Ovary (tissue), 3 donors: ENCODE measurements at regions not wholly inside any gene's neighbourhood (a gene's known extent, or its start where the extent isn't known, plus 50 kb on each side); places are given as distances from the start of the nearest gene placed in this dataset.

ENCODE experiments used
- CTCF ChIP-seq, 3 donors: fragments of 450-650 bp in 2 of 3; fragments of 200-600 bp in 1 of 3; IDR thresholded peaks; one replicate each; pipeline versions ENCODE4 v1.5.1 to v1.8.0; 2016 to 2022; ENCODE audit warnings: antibody characterized with exemption in 3 of 3, mild to moderate bottlenecking in 1 of 3
- POLR2A ChIP-seq: fragments of 450-650 bp; IDR thresholded peaks from one replicate; pipeline ENCODE4 v1.6.1; 2017; ENCODE audit warnings: antibody characterized with exemption, mild to moderate bottlenecking, moderate library complexity
- donor health status: DM: no; HTN: no; CAD: no.

- TF ChIP-seq CTCF (IDR thresholded peaks at IDR 0.05): no peak
- TF ChIP-seq POLR2A: no peak
These were observed 69.8 kb upstream of the AMOT start for GRCh38 chrX:112910418-112910817.
